SW480 (cell line): ENCODE measurements at regions not wholly inside any gene's neighbourhood (a gene's known extent, or its start where the extent isn't known, plus 50 kb on each side); places are given as distances from the start of the nearest gene placed in this dataset.

Source experiments
- DNase-seq: peaks from one replicate; pipeline ENCODE4 v3.0.0-alpha.2; 2016; ENCODE audit warnings: low spot score

- no peak for DNase-seq
These were observed 75.2 kb downstream of the RHCG start for GRCh38 chr15:89421219-89421618.

GRCh38 chr15:89419370-89419984, 76.9 kb downstream of the RHCG start:
- DNase-seq, result no peak

GRCh38 chr15:89417206-89417725, 79.1 kb downstream of the RHCG start:
- no peak for DNase-seq

- peak; percentile 59 for DNase-seq
These were observed 79.8 kb downstream of the RHCG start for GRCh38 chr15:89416339-89417183.

GRCh38 chr15:89414571-89414970, 79.9 kb upstream of the POLG start:
- DNase-seq, result no peak

GRCh38 chr15:89413877-89414276, 79.3 kb upstream of the POLG start:
- no peak for DNase-seq

GRCh38 chr15:89412905-89413411, 78.3 kb upstream of the POLG start:
- no peak for DNase-seq

GRCh38 chr15:89410039-89410435, 75.4 kb upstream of the POLG start:
- DNase-seq, result no peak

GRCh38 chr15:89409184-89410038, 74.8 kb upstream of the POLG start:
- DNase-seq, result no peak

GRCh38 chr15:89408372-89409183, 74.0 kb upstream of the POLG start:
- DNase-seq, result no peak

- no peak for DNase-seq
These were observed 72.5 kb upstream of the POLG start for GRCh38 chr15:89406940-89407607.

- DNase-seq, result no peak
These were observed 71.8 kb upstream of the POLG start for GRCh38 chr15:89406218-89406939.

- no peak for DNase-seq
These were observed 70.9 kb upstream of the POLG start for GRCh38 chr15:89405494-89405893.

- no peak for DNase-seq
These were observed 69.4 kb upstream of the POLG start for GRCh38 chr15:89404023-89404422.

- DNase-seq, result no peak
These were observed 67.8 kb upstream of the POLG start for GRCh38 chr15:89402518-89402805.

- DNase-seq, result no peak
These were observed 67.2 kb upstream of the POLG start for GRCh38 chr15:89401631-89402517.

- no peak for DNase-seq
These were observed 66.3 kb upstream of the POLG start for GRCh38 chr15:89400782-89401545.

- DNase-seq, result no peak
These were observed 65.6 kb upstream of the POLG start for GRCh38 chr15:89400116-89400781.
